LNCaP clone FGC (cell line): ENCODE measurements at regions not wholly inside any gene's neighbourhood (a gene's known extent, or its start where the extent isn't known, plus 50 kb on each side); places are given as distances from the start of the nearest gene placed in this dataset.
A peak's percentile ranks its signal among the peaks of the same experiment; 100 is the strongest.

ENCODE experiments used
- DNase-seq: peaks from one replicate; pipeline ENCODE4 v3.0.0-alpha.2; 2011; ENCODE audit warnings: low read depth
- H3K4me3 ChIP-seq: 2 replicates; pipeline ENCODE4 v1.5.1; 2011; ENCODE audit warnings: mild to moderate bottlenecking, low read depth, low read length, control low read depth
- TF ChIP-seq, protein P1 (sequence below): IDR thresholded peaks from 2 replicates; pipeline ENCODE4 v1.5.1; 2012; ENCODE audit warnings: mild to moderate bottlenecking; ENCODE audit not compliant: control insufficient read depth, insufficient read depth; ENCODE audit errors: extremely low read depth

GRCh38 chr2:34747643-34748042 lies 1148.5 kb upstream of the FAM98A start:
- DNase-seq, result no peak
- TF ChIP-seq, protein P1, sequence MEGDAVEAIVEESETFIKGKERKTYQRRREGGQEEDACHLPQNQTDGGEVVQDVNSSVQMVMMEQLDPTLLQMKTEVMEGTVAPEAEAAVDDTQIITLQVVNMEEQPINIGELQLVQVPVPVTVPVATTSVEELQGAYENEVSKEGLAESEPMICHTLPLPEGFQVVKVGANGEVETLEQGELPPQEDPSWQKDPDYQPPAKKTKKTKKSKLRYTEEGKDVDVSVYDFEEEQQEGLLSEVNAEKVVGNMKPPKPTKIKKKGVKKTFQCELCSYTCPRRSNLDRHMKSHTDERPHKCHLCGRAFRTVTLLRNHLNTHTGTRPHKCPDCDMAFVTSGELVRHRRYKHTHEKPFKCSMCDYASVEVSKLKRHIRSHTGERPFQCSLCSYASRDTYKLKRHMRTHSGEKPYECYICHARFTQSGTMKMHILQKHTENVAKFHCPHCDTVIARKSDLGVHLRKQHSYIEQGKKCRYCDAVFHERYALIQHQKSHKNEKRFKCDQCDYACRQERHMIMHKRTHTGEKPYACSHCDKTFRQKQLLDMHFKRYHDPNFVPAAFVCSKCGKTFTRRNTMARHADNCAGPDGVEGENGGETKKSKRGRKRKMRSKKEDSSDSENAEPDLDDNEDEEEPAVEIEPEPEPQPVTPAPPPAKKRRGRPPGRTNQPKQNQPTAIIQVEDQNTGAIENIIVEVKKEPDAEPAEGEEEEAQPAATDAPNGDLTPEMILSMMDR, result no peak
- no peak overlapping the region for H3K4me3 ChIP-seq

DNA sequence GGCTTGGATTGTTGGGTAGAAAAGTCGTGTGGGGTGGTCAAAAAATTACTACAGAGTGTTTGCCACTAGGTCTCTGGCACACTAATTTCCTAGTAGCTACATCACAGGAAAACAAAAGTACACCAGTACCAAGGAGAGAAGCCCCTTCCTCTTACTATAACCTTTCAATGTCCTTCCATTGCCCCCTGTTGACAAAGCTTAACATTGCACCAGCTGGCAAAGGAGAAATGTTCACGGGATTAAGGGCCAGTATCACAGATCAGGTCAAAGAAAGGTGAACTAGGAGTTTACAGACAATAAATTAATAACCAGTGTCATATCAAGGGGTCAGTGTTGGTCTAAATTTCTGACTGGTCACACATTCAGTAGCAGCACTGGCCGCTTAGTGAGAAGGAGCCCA lies 1139.6 kb upstream of the FAM98A start:
- DNase-seq, result no peak
- H3K4me3 ChIP-seq, result no peak overlapping the region
- TF ChIP-seq, protein P1, result peak; percentile 33; the same call in 1 of the 2 replicates

DNA sequence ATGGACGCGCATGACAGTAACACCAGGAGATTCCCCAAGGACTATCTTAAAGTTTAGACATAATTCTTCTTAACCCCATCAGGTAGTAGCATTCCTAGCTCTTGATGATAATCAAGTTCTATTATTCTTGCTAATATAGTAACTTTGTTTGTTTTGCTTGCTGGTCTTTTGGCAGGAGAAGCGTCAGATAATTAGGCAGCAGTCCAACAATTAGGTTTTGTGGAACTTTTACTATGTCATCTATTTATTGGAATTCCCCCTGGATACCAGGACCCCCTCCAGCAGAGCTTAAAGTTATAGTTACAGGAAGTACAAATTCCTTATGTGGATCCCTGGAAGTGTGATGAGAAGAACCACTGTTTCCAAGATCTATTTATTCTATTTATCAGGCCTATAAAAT lies 1138.0 kb upstream of the FAM98A start:
- H3K4me3 ChIP-seq, result no peak overlapping the region
- no peak for DNase-seq
- TF ChIP-seq, protein P1, result no peak

DNA sequence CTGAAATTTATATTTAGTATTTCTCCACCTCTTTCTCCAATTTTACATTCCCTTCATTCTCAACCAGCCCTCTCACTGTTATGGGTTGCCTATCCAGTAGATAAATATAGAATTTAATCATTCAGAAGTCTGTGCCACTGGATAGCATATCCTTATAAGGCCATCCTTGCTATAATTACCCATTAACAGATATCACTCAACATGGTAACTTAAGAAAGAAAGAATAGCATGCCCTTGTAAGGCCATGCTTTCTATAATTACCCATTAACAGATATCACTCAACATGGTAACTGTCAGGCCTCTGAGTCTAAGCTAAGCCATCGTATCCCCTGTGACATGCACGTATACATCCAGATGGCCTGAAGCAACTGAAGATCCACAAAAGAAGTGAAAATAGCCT lies 1137.4 kb upstream of the FAM98A start:
- no peak for DNase-seq
- H3K4me3 ChIP-seq, result no peak overlapping the region
- TF ChIP-seq, protein P1, result no peak

- H3K4me3 ChIP-seq, result no peak overlapping the region
- TF ChIP-seq, protein P1, result no peak
- DNase-seq, result no peak
Measured at GRCh38 chr2:34734662-34735061, 1135.6 kb upstream of the FAM98A start.

GRCh38 chr2:34734042-34734441 lies 1134.9 kb upstream of the FAM98A start:
- no peak for DNase-seq
- no peak overlapping the region for H3K4me3 ChIP-seq
- TF ChIP-seq, protein P1, result no peak

DNA sequence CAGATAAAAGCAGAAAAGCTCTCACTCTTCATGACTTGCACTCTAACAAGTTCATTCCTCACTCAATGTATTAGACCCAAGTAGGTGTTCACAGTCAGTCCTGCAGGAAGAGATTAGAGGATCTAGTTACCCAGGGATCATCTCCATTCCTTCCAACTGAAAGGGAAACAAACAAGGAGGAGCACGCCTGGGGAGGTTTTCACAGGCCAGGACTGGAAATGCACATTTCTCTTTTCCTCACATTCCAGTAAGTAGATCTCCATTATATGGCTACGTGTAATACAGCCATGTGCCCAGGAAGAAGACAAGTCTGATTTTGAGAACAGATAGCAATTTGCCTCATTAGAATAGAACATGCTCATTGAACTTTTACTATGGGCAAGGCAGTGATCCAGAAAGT lies 1132.2 kb upstream of the FAM98A start:
- DNase-seq, result no peak
- TF ChIP-seq, protein P1, result no peak
- no peak overlapping the region for H3K4me3 ChIP-seq
